ENCODE measurements at regions not wholly inside any gene's neighbourhood (a gene's known extent, or its start where the extent isn't known, plus 50 kb on each side); places are given as distances from the start of the nearest gene placed in this dataset.

- peaks cover 7% of the 10 kb centered on the region for H3K27me3 Mint-ChIP-seq (ENCODE audit: low read depth)
- H3K9me3 Mint-ChIP-seq: peaks cover 20% of the 10 kb centered on the region
- no peak overlapping the region for H3K4me3 Mint-ChIP-seq
- H3K27ac Mint-ChIP-seq: no peak overlapping the region
- no peak for TF ChIP-seq CTCF (IDR thresholded peaks at IDR 0.05; ENCODE audit: unreplicated experiment)
- peaks cover 7% of the 10 kb centered on the region for H3K36me3 Mint-ChIP-seq
- H3K4me1 Mint-ChIP-seq: peaks cover 3% of the 10 kb centered on the region
- no peak for DNase-seq (ENCODE audit: low spot score in 2 of 2, unreplicated experiment in 2 of 2)
These were observed 101.6 kb upstream of the INSIG1 start for GRCh38 chr7:155195939-155196523.

GRCh38 chr7:155198196-155198892, 99.3 kb upstream of the INSIG1 start:
- Mint-ChIP-seq H3K36me3 (peaks cover 2% of the 10 kb centered on the region), H3K4me3 (no peak overlapping the region), H3K4me1 (peaks cover 3% of the 10 kb centered on the region), H3K27me3 (ENCODE audit: low read depth) (no peaks in the 10 kb centered on the region), H3K9me3 (peaks cover 14% of the 10 kb centered on the region), H3K27ac (no peak overlapping the region)
- no peak for DNase-seq (ENCODE audit: low spot score in 2 of 2, unreplicated experiment in 2 of 2)
- no peak for TF ChIP-seq CTCF (IDR thresholded peaks at IDR 0.05; ENCODE audit: unreplicated experiment)

DNA sequence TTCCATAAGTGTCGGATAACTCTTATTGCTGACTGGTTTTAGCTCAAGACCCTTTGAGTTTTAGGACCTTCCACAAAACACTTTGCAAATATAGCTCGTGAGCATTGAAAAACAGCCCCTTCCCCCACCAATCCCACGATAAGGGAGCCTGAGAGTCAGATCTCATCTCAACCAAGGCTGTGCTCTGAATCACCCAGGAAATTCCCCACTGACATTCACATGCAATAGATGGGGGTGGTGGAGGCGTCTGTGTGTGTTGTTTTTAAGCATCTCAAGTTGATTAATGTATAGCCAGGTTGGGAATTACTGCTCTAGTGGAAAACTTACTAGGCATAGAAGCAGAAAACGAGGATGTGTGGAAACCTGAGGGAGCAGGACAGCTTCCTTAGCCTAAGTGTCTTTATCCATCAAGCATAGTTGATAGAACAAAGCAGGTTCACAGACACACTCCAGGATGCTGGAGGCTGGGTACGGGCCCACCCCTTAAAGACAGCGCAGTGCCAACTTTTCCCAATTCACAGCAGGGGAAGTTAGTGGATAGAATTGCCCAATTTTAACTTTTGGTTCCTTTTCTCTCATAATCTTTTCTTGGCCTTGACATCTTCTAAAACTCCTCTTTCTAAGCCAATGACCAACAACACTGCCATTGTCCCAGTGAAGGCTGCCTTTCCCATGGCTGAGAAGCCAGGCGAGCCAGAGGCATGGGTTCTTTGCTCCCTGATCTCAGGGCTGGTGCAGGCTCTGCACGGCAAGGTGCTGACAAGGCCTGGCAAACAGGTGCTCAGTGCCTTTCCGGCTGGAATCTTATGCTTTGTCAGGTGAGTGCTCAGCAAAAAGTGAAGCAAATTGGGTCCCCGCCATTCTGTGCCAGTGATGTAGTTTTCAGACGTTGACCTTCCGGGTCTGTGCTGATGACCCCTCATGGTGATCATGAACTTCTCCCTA, 98.5 kb upstream of the INSIG1 start:
- peaks cover 14% of the 10 kb centered on the region for H3K9me3 Mint-ChIP-seq
- H3K27me3 Mint-ChIP-seq (ENCODE audit: low read depth): no peaks in the 10 kb centered on the region
- peaks cover 9% of the 10 kb centered on the region for H3K4me1 Mint-ChIP-seq
- peaks cover 2% of the 10 kb centered on the region for H3K36me3 Mint-ChIP-seq
- no peak for TF ChIP-seq CTCF (IDR thresholded peaks at IDR 0.05; ENCODE audit: unreplicated experiment)
- no peak overlapping the region for H3K27ac Mint-ChIP-seq
- DNase-seq (ENCODE audit: low spot score in 2 of 2, unreplicated experiment in 2 of 2): no peak
- H3K4me3 Mint-ChIP-seq: no peak overlapping the region

GRCh38 chr7:155201325-155202087, 96.2 kb upstream of the INSIG1 start:
- DNase-seq (ENCODE audit: low spot score in 2 of 2, unreplicated experiment in 2 of 2): no peak
- Mint-ChIP-seq H3K27ac (no peak overlapping the region), H3K36me3 (no peaks in the 10 kb centered on the region), H3K4me1 (peaks cover 27% of the 10 kb centered on the region), H3K9me3 (peaks cover 6% of the 10 kb centered on the region), H3K4me3 (no peak overlapping the region), H3K27me3 (ENCODE audit: low read depth) (no peaks in the 10 kb centered on the region)
- no peak for TF ChIP-seq CTCF (IDR thresholded peaks at IDR 0.05; ENCODE audit: unreplicated experiment)

DNA sequence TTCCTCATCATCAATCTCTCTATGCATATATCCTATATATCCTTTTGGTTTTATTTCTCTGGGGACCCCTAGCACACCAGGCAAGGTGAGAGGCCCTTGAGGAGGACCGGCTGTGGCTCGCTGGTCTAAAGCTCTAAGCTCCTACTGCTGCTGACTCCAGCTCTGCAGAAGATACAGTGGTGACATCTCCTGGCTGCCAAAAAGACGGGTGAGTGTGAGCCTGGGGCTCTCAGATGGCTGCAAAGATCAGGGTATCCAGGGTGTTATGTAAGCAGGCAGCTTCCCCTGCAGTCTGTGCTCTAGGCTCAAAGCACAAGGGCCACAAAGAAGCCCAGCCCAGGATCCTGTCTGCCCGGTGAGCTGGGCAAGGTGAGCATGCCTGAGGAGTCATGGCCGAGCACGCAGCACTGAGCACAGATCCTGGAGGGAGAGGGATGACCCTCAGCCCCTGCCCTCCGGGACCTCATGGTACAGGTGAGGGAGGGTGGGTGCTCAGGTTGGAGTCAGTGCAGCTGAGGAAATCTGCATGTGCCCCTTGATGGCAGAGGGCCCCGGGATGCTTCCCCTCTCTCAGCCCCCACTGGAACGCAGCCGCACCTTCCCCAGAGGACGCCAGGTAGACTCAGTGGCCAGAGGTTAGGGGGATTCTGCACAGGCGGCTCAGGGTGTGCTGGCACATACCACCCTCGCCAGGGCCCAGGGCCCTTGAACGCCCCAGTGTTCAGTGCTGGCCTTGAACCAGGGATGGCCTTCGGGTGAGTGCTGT, 95.4 kb upstream of the INSIG1 start:
- H3K4me3 Mint-ChIP-seq: no peak overlapping the region
- peaks cover 30% of the 10 kb centered on the region for H3K4me1 Mint-ChIP-seq
- H3K36me3 Mint-ChIP-seq: no peaks in the 10 kb centered on the region
- no peaks in the 10 kb centered on the region for H3K27me3 Mint-ChIP-seq (ENCODE audit: low read depth)
- H3K9me3 Mint-ChIP-seq: peaks cover 3% of the 10 kb centered on the region
- no peak overlapping the region for H3K27ac Mint-ChIP-seq
- DNase-seq (ENCODE audit: low spot score in 2 of 2, unreplicated experiment in 2 of 2): no peak
- TF ChIP-seq CTCF (IDR thresholded peaks at IDR 0.05; ENCODE audit: unreplicated experiment): no peak
